Gastroesophageal sphincter (tissue), 3 donors: ENCODE measurements at regions not wholly inside any gene's neighbourhood (a gene's known extent, or its start where the extent isn't known, plus 50 kb on each side); places are given as distances from the start of the nearest gene placed in this dataset.

Experiments
- POLR2A ChIP-seq, 2 donors: fragments of 450-650 bp; IDR thresholded peaks; one replicate each; pipeline ENCODE4 v1.6.1; 2017; ENCODE audit warnings: antibody characterized with exemption in 2 of 2, mild to moderate bottlenecking in 2 of 2, moderate library complexity in 1 of 2
- TF ChIP-seq, protein P1 (sequence below), 4 experiments: fragments of 200-600 bp in 2 of 4; fragments of 450-650 bp in 2 of 4; sonication (generic) in 1 of 4; IDR thresholded peaks; one replicate each; pipeline ENCODE4 v1.5.1; 2017 to 2019; ENCODE audit warnings: antibody characterized with exemption in 4 of 4, mild to moderate bottlenecking in 2 of 4, moderate library complexity in 2 of 4

DNA sequence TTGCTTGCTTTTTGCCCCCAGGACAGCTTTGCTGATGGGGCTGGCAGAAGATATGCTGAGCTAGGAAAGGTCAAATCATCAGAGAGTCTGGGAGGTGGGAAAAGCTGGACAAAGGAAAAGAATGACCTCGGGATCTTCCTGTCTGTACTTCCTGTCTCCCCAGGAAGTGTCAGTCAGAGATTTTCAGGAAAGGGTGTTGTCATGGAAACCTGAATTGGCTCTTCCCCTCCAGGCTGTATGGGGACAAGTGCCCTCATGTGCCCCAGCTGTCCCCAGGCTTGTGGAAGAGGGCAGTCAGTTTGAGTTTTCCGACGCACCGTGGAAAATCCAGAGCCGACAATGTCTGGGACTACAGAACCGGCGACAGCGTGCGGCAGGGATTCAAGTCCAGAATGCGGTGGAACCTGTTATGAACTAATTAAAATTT, 122.7 kb upstream of the ZFHX3 start:
- TF ChIP-seq, protein P1, sequence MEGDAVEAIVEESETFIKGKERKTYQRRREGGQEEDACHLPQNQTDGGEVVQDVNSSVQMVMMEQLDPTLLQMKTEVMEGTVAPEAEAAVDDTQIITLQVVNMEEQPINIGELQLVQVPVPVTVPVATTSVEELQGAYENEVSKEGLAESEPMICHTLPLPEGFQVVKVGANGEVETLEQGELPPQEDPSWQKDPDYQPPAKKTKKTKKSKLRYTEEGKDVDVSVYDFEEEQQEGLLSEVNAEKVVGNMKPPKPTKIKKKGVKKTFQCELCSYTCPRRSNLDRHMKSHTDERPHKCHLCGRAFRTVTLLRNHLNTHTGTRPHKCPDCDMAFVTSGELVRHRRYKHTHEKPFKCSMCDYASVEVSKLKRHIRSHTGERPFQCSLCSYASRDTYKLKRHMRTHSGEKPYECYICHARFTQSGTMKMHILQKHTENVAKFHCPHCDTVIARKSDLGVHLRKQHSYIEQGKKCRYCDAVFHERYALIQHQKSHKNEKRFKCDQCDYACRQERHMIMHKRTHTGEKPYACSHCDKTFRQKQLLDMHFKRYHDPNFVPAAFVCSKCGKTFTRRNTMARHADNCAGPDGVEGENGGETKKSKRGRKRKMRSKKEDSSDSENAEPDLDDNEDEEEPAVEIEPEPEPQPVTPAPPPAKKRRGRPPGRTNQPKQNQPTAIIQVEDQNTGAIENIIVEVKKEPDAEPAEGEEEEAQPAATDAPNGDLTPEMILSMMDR (IDR thresholded peaks at IDR 0.05), result no peak
- no peak for TF ChIP-seq POLR2A (IDR thresholded peaks at IDR 0.05)
